ENCODE measurements at regions not wholly inside any gene's neighbourhood (a gene's known extent, or its start where the extent isn't known, plus 50 kb on each side); places are given as distances from the start of the nearest gene placed in this dataset.

DNA sequence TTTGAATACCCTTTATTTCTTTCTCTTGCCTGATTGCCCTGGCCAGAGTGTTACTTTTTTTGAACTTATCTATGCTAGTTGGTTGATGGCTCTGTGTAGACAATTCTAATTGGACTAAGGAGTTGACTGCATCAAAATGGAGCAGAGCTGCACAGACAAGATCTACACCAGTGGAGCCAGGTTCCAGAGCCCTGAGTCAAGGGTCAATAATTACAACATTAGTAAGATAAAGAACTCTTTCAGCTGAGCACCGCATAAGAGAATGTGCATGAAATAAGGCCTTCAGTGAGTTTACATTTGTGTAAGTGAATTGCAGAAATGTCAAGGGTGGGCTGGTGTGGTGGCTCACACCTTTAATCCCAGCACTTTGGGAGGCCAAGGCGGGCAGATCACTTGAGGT, 599.7 kb upstream of the TENM3 start:
- DNase-seq (ENCODE audit: low read depth): no peak

DNA sequence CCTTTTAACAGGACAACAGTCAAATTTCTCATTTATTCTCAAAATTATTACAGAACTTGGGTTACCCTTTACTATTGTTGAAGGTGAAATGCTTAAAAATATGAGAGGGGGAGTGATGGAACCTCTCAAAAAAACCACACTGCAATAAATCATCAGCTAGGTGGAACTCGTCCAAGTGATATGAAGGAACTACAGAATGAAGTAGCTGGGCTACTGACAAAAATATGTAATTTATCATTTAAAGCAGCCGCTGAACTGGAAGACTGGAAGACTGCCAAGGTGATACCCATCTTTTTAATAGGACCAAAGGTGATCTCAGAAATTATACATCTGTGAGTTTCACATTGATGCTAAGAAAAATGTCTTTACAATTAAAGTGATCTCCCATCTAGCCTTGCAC, 597.7 kb upstream of the TENM3 start:
- DNase-seq (ENCODE audit: low read depth): no peak

DNA sequence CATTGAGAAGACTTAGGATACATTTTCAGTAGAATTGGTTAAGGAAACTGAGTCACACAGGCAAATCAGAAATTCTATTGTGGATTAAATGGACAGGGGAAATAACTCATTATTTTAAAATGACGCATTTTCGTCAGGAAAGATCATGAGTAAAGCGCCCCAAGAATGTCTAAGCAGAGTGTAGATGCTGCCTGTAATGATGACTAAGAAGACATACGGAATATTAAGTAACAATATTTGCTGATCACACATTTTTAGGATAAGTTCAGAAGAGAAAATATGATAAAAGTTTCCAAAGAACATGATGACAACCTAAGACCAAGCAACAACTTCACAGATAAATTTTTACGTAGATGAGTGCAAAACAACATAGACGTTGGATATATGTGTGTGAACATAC, 596.3 kb upstream of the TENM3 start:
- peak; percentile 36 for DNase-seq (ENCODE audit: low read depth)

DNA sequence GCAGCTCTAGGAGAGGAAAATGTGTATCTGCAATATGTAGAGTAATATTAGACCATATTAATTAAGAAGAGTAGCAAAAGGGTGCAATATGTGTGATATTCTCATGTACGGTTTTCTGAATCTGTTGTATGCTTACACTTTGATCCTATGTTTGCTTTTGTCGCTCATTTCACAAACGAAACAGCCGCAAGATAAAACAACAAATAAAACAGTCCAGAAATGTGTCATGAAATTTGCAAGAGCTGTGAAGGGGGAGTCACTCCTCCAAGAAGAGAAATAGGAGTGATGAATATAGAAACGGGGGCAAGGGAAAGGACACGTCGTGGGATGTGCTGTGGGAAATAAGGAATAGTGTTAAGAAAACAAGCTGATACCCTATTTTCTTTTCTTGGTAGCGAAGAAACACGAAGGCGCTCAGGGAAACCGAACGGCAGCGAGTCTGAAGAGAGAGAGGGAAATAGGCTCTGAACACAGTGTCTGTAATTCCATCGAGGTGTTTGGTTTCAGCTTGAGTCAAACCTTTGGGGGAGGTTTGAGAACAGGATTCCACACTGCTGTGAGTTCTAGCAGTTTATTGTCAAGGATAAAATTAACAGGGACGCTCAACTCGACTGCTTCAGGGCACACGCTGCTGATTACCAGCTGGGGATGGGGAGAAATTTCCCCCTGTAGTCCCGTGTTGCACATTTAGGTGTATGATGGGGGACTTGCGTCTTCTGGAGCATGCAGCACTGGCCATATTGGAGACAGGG, 595.6 kb upstream of the TENM3 start:
- DNase-seq (ENCODE audit: low read depth): no peak

DNA sequence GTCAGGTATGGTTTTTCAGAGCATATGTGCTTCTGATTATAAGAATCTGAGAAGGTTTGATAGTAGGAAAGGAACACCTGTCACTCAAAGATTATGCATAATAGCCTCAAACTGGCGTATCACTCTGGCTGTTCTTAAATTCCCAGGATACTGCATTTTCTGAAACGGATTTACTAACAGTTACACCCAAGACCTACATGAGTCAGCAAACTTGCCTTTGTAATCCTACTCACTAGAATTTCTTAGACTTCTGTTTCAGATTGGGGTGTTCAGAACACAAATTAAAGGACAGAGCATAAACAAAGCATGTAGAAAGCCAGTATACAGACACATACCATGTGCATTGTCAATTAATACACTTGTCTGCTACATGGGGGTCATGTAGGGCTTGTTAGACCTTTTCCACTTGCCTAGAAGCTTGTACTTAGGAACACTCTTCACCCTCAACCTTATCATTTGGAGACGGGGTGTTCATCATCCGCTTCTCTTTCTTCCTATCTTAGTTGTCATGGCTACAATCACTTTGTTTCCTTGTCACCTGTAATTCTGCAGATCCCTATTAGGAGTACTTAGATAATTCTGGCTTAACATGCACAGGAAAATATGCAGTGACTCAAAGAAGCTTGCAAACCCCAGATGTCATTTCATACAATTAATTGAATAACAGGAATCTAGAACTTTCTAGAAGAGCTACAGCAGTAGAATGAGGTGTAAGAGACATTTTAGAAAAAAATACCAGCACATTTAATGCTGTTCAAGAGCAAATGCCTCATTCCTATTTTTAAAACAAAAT, 593.0 kb upstream of the TENM3 start:
- DNase-seq (ENCODE audit: low read depth): no peak

DNA sequence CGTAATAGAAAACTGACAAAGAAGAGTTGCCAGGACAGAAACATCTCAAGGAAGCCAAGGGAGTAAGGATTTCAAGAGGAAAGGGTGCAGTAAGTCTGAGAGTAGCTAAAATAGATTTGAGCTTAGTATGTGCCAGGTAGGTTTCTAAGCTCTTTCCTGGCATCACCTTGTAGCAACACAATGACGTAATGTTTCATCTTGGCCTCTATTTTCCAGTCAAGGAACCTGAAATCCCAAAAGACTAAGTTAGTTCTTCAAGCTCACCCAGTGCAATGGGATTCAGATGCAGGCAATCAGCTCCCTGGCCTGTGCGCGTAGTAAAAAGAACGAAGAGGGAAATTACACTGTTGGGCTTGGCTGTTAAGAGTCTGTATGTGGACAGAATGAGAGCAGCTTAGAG, 586.5 kb upstream of the TENM3 start:
- no peak for DNase-seq (ENCODE audit: low read depth)

DNA sequence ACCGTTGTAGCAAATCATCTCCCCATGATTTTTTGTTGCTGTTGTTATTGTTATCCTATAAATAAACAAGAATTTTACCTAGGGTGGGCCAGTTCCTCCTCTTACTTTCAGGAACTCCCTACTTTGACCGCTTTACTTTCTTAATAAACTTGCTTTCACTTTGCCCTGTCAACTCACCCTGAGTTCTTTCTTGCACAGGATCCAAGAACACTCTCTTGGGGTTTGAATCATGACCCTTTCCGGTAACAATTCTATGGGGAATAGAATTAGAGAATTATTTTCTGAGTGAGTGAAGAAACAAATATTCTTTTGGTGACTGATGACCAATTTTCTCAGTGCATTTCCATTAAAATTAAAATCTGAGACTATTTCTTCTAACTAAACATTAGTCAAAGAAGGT, 584.0 kb upstream of the TENM3 start:
- no peak for DNase-seq (ENCODE audit: low read depth)

DNA sequence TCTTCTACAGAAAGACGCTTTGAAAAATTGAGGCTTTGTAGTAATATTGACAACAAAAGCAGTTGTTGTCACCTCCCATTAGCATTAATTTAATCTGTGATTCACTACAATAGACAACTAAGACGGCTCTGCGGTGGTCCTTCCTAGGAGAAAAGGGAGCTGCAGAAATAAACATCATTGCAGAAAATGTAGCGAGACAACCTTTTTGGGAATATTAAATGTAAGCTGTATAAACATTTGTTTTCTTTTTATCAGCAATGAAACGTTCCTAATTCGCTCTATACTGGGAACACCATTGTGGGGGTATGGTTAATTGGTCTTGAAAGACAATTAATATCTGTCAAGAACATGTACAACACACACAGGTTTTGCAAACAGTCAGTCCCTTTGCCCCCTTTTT, 583.3 kb upstream of the TENM3 start:
- DNase-seq (ENCODE audit: low read depth): no peak

DNA sequence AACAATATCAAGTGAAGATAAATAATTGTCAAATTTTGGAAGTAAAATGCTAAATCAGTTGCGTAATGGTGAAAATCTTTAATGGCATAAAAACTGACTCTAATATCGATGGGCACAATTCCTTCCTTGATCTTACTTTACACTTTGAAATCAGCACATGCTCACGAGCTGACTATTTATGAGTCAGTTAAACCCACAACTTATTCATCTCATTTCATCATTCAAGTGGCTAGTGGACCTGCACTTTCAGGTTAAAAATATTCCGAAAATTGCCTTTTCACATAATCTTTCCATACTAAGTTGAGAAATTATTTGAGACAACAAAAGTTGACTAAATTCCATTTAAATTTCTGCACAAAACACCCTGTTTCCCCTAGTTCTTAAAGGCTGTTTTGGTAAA, 582.1 kb upstream of the TENM3 start:
- peak; percentile 80 for DNase-seq (ENCODE audit: low read depth)

DNA sequence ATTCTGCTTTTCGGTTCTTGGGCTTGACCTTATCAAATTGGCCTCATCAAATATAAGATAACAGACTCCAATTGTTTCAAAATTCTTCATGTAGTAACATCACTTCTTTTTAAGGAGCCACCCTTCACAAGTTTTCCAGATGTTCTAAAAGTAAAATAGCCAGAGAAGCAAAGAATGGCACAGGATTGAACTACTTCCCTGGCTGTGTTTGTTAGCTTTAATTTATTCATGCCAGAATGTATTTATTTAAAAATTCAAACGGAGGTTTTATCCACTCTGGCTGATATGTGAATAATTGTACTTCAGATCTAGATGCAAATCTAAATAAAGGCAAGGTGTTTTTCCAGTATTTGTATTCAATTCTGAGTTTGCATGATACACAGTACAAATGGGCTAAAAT, 581.3 kb upstream of the TENM3 start:
- DNase-seq (ENCODE audit: low read depth): no peak

DNA sequence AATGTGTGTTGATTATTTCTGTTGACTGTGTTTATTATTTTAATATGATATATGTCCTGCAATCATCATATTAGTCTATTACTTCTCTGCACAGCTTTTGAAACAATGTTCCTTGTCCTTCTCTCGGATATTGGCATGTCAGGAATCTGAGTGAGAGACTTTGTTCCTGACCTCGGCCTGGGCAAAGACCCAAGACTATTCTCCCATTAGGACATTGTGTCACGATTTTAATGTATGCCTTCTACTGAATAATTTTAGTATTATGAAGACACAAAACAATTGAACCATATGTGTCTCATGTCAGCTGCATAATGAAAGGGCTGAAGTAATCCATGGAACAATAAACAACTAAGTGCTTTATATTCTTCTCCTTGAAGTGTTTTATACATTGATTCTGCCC, 580.8 kb upstream of the TENM3 start:
- DNase-seq (ENCODE audit: low read depth): peak; percentile 33

DNA sequence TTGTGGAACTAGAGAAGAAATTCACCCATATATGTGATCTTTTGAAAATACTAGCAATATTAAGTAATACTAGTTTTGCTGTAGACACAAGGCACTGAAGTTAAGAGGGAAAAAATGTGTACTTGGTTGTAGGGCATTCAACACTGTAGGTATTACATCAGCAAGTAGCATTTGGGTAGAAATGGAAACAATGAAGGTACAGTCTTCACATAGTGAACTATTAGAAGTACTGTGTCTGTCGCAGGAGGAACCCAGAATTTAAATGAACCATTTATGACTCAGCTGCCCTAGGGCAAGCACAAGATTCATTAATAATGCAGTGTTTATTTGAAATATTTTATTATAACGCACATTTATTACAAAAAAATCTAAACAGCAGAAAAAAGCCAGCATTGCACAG, 572.7 kb upstream of the TENM3 start:
- no peak for DNase-seq (ENCODE audit: low read depth)

DNA sequence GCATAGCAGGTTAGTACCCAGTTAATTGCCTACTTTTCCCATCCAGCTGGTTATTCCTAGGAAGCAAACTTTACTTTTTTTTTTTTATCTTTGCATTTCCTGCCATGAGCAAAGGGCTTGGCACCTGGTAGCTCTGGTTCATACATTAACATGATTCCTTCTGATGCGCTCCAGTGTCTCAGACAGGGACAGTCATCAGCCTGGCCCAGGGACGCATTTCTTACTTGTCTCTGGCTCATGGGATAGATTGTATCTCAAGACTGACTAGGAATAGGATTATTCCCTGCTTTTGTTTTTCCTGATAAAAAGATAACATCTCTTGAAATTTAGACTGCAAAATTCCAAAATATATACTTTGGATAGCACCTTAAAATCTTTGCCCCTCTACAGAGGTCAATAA, 571.5 kb upstream of the TENM3 start:
- no peak for DNase-seq (ENCODE audit: low read depth)

DNA sequence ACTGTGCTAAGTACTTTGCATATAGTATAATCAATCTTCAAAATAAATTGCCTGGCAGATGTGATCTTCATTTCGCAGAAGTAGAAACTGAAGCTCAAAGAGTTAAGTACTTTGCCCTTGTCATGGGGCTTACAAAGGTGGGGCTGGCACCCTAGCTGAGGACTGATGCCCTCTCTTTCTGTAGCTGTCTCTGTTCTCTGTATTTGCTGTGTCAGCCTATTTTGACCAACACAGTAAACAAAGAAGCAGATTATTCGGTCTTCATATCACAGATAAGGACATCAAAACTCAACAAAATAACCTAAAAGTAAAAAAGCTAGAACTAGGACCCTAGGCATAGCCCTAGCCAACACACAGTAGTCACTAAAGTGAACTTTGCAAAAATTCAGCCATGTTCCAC, 570.5 kb upstream of the TENM3 start:
- DNase-seq (ENCODE audit: low read depth): no peak

DNA sequence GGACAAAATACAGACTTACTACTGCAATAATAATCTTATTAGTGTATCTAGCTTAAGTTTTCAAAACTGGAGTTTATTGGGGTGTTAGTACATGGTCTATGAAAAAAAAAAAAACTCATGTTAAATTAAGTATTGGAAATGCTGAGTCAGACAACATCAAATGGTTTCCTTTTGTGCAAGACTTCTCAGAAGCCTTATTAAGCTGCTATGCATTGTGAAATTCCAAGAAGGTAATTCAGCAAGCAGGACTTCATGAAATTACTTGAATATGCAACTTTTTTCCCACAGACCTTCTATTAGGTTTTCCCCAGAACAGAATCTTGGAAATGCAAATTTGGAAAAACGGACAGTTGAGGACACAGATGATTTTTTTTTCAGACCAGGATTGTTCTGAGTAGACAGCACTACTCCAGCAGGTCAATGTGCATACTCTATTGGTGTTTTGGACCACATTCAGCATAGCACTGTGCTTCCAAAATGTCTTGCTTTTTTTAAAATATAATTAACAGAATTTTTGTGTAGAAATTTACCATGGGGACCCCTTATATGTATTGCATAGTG, 568.8 kb upstream of the TENM3 start:
- DNase-seq (ENCODE audit: low read depth): no peak

DNA sequence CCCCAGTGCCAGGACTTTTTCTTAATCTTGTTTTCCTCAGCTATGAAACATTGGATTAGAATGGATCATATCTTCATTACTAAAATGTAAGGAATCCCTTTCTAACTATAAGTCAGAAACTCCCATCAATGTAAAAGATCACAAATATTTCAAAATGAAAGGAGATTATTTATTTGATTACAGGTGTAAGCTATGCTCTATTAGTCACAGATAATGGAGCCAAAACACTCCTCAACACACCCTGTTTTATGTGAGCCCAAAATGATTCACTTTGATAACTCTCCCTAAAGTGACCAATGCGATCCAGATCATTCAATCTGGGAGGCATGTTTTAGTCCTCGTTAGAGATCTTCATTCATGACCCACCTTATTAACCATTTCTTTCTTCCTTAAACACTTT, 566.7 kb upstream of the TENM3 start:
- no peak for DNase-seq (ENCODE audit: low read depth)

DNA sequence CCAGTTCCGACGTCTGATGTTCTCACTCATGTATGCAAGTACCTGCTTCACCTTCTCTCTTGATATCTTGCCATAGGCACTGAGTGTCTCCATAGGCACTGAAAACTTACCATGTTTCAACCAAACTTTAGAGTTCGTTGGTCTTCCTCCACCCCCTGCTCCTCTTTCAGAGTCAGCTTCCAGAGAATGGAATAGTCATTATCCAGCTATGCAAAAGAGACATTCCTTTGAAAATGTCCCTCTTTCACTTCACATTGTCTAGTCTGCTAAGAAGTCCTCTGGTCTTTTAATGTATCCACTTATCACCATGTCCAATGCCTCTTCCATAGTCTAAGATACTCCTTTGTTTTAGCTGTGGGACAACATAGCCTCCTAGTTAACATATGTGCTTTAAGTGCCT, 566.0 kb upstream of the TENM3 start:
- no peak for DNase-seq (ENCODE audit: low read depth)

DNA sequence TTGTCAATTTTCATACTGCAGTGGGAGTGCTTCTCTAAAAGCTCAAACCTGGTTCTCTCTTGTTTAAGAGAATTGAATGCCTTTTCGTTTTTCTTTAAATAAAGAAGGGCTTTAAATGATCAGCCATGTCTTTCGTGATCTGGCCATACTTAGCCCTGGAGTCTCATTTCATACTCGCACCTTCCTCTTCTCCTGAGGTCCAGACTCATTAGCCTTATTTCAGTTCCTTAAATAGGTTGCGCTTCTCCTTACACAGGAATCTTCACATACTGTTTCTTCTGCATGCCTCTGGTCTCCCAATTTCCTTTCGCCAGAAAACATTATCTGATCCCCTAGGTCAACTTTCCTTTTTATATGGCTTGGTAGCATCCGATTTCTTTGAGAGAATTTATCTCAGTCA, 565.6 kb upstream of the TENM3 start:
- DNase-seq (ENCODE audit: low read depth): no peak

DNA sequence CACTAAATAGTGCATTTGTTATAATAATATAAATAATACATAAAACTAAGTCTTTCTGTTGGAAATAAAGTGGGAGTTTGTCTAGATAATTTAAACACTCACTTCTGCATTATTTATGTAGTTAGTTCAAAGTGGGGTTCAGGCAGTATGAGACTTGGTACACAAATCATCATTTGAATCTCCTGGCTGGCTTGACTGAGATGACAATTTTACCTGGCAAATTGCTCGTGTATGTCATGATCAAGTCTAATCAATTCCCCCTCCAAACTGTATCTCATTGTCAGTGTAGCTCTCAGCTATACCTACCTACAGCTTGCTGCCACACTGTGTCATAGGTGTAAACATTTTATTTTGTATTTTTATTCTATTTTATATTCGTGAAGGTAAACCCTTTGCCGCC, 563.4 kb upstream of the TENM3 start:
- no peak for DNase-seq (ENCODE audit: low read depth)

DNA sequence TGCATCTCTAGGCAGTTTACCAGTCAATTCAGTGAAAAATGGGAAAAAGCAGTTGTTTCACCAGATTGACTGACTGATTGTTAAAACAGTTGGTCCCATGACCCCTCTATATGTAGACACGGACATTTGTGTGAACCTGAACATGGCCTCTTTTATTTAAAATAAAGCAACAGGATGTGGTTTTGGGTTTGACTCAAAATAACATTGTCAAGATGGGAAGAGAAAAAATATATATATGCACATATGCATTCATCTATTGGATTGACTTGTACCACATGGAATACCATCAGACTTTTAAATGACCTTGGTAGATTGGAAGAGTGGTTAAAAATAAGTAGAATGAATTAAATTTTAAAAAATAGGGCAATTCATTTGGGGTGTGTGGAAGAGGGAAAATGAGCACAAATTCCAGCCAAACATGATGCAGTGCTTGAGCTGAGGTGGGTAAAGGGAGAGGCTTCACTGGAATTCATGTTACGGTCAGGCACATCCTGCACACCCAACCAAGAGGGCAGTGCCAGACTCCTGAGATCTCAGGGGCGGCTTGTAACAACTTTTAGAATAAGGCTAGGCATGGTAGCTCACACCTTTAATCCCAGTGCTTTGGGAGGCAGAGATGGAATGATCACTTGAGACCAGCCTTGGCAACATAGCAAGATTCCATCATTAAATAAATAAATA, 560.7 kb upstream of the TENM3 start:
- DNase-seq (ENCODE audit: low read depth): no peak

DNA sequence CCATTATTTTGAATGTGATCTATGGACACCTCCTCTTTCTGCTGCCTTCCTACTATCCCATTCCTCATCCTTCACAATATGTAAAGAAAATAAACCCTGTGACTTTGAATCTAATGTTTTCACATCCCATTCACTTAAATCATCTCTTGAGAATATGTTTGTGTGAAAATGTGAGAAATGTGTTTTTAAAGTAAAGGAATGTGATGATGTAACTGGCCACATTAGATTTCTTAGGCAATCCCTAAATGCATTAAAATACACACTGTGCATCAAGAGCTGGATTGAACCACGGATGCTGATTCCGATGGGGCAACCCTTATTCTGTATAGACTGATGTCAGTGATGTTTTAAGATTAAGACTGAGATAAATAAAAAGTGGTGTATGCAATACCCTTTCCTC, 558.9 kb upstream of the TENM3 start:
- DNase-seq (ENCODE audit: low read depth): peak; percentile 30

DNA sequence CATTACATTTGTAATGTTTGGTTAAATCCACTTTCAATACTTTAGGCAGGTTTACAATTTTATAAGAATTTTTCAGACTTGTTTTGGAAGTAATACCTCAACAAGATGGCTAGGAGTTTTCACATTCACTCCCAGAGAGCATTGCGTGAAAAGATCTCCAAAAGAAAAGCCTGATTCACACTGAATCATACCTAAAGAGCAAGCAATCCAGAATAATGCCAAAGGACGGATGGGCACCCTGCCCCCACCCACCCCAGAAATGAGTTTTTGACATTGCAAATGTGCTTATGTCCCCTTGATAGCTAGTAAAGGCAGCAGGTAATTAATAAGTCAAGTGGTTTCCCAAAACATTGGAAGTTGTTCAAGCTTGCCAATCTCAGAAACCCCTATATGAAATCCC, 557.7 kb upstream of the TENM3 start:
- peak; percentile 51 for DNase-seq (ENCODE audit: low read depth)

DNA sequence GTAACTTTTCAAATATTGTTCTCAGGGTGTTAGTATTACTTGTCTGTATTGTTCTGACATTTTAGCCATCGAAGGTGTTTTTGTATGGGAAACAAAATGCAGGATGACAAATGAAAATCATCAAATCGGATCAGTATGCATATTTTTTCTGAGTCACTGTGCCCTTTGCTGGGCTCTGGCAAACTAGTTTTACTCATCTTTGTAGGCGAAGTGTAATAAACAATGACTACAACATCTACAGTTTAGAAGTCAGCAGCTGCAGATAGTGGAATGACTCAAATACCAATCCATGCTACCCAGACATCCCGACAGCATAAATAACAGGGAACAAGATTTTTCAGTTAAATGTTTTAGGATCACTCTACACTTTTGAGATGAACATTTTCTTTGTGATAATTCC, 557.3 kb upstream of the TENM3 start:
- DNase-seq (ENCODE audit: low read depth): peak; percentile 78

Measured in HS-5 (cell line).